ENCODE measurements at regions not wholly inside any gene's neighbourhood (a gene's known extent, or its start where the extent isn't known, plus 50 kb on each side); places are given as distances from the start of the nearest gene placed in this dataset.

DNA sequence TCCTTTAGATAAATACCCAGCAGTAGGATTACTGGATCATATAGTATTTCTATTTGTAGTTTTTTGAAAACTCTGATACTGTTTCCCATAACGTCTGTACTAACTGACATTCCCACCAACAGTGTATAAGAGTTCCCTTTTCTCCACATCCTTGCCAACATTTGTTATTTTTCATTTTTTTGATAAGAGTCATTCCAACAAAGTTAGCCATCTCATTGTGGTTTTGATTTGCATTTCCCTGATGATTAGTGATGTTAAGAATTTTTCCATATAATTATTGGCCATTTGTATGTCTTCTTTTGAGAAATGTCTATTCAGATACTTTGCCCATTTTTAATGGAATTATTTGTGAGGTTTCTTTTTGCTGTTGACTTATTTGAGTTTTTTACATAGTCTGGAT, 486.0 kb downstream of the FLRT2 start:
- no peak for DNase-seq

- DNase-seq: no peak
These were observed 485.6 kb downstream of the FLRT2 start for GRCh38 chr14:86015511-86015910.

DNA sequence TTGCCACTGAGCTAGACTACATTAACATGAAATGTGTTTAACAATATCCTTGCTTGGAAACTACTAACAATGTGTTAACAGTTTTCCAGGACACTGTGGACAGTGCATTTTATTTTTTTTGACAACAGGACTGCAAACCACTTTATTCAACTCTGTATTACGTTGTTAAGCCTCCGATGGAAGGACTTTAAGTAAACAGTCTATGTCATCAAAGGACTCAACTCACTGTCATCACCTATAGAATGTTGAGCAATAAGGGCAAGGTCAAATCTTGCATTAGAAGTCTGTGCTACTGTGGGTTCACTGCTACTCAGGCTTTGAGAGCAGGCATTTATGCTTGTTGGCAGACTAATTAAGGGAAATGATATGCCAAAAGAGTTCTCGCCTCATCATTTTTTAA, 483.7 kb downstream of the FLRT2 start:
- DNase-seq: no peak

GRCh38 chr14:86012461-86012860, 482.5 kb downstream of the FLRT2 start:
- no peak for DNase-seq

DNA sequence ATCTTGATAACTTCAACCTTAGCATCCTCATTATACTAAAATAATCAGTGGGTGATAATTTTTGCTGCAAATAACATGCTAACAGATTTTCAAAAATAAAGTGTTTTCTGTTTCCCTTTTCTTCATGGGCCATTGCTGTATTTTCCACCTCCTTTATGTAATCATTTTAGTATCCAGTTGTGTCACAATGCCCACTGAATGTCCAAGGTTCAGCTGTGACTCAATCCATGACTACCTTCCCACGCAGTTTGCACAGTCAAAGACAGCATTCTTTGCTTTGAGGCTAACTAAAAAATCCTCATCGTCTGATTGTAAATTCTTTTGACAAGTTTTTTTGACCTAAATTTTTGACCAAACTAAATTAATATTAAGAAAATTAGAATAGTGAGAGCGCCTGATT, 474.1 kb downstream of the FLRT2 start:
- DNase-seq: peak; percentile 4

DNA sequence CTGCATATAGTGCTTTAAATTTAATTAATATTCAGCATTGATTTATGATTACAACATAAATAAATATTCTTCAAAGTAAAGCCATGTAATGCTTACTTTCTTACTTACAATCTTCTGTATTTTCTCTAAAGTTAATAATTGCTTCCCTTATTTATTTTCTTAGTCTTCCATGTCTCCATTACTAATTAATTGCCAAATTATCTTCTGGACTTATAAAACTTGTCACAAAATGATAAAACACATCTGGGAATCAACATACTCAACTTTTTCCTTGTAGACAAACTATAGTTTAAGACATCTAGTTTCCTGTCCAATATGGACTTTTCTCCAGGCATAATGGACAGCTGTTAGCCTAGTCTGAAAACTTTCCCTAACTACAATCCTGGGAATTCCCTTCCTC, 466.6 kb downstream of the FLRT2 start:
- no peak for DNase-seq

DNA sequence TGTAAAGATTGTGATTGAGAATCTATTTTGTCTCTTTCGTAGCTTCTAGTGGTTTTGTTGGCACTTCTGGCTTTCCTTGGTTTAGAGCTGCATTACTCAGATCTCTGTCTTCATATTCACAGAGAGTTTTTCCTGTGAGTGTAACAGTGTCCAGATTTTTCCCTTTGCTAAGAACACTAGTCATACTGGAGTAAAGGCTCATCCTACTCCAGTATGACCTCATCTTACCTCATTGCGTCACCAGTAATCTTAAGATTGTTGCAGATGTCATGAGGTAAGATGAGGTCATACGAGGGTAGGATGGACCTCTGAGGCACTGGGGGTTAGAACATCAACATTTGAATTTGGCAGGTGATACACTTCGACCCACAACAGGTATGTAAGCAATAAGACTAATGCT, 461.2 kb downstream of the FLRT2 start:
- DNase-seq: no peak

- no peak for DNase-seq
These were observed 458.0 kb downstream of the FLRT2 start for GRCh38 chr14:85987907-85988306.

GRCh38 chr14:85987292-85987691, 457.3 kb downstream of the FLRT2 start:
- DNase-seq: no peak

DNA sequence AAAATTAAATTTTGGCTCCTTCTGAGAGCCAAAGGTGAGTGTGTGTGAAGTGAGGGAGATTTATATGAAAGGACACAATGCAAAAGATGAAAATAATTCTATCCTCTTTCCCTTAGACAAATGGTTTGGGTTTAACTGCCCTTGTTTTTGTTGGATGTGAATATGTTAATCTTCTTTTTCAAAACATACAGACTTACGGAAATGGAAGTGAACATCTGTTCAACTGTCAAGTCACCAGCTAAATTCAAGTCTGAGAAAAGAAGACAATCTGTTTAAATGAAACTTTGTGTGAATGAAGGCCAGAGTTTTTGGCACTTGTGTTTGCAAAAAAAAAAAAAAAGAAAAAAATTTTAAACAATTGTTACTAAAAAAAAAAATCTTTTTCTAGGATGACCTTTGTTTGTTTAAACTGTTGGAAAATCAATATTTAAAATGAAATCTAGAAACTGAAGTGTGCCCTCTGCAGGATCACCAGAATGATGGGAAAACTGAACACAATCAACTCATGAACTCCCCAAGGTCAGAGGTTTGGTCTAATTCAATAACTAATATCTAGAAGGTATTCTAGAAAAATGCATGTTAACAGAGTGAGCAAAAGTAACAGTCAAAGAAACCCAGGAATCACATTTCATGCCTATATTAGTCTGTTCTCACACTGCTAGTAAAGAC, 448.8 kb downstream of the FLRT2 start:
- DNase-seq: no peak

DNA sequence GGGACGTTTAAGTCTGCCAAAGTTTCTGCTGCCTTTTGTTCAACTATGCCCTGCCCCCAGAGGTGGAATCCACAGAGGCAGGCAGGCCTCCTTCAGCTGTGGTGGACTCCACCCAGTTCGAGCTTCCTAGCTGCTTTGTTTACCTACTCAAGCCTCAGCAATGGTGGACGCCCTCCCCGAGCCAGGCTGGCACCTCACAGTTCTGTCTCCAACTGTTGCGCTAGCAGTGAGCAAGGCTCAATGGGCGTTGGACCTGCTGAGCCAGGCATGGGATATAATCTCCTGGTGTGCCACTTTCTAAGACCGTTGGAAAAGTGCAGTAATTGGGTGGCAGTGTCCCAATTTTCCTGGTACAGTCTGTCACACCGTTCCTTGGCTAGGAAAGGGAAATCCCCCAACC, 444.7 kb downstream of the FLRT2 start:
- DNase-seq: no peak

GRCh38 chr14:85963486-85963885, 433.5 kb downstream of the FLRT2 start:
- DNase-seq: no peak

- no peak for DNase-seq
These were observed 430.8 kb downstream of the FLRT2 start for GRCh38 chr14:85960756-85961155.

- no peak for DNase-seq
These were observed 429.1 kb downstream of the FLRT2 start for GRCh38 chr14:85959063-85959462.

DNA sequence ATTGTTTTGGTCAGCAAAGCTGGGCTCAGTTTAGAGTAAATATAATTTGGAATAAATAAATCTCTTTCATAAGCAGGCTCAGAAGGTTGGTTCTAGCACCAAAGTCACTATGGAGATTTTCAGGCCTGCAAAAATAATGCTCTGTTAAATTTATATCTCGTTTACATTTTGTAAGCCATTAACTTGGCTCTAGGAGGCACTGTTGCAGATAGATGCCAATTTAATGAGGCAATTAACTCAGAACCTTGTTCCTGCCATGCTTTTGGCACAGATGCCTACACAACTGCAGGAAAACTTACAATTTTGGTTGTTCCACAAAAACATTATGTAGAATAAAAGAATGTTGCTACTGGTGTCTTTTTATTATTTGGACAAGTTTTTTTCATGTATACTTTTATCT, 428.1 kb downstream of the FLRT2 start:
- no peak for DNase-seq

GRCh38 chr14:85953265-85953664, 423.3 kb downstream of the FLRT2 start:
- DNase-seq: no peak

GRCh38 chr14:85948153-85948552, 418.2 kb downstream of the FLRT2 start:
- DNase-seq: no peak

DNA sequence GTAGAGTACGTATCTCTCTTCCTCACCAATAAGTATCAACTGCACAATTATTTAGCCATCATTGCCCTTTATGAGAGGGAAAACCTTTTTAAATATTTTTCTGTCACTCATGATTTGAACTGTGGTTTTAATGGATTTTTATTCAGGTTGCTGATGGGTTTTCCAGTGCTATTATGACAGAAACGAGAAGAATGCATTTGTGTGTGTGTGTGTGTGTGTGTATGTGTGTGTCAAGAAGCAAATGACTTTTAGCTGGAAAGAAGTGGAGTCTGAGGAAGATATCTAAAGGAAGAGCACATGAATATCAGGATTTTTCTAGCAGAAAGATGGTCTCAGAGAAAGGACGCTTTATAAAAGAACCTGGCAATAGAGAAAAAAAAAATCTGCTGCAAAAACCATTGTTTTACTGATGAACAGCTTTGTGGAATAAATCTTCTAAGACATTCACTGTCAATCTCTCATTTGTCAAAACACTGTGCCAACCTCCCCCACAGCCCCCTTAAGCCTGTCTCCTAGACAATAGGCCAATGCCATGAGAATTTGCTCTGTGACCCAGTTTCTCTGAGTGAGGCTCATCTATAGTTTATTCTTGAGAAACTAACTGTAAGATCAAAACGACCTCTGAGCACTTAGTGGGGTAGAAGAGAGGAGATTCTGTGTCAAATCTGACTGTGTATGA, 417.7 kb downstream of the FLRT2 start:
- DNase-seq: no peak

DNA sequence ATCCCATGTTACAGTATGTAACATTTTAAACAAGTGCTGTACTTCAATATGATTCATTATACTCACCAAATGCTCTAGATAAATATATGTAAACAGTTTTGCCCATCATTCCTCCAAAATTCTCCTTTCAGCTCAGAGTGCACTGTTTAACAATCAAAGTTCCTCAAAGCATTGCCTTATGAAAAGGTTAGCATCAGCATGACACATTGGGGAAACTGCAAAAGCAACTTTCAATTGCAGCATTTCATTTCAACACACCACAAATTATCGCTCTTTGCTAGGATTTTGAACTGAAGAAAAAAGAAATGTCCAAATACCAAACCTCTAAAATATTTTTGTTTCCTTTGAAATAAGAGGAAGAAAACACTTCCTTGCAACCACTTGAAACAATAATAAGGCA, 413.2 kb downstream of the FLRT2 start:
- DNase-seq: no peak

DNA sequence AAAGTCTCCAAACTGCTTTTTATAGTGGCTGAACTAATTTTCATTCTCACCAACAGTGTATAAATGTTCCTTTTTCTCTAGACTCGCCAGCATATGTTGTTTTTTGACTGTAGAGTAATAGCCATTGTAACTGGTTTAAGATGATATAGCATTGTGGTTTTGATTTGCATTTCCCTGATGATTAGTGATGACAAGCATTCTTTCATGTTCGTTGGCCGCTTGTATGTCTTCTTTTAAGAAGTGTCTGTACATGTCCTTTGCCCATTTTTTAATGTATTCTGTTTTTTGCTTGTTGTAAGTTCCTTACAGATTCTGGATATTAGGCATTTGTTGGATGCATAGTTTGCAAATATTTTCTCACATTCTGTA, 404.9 kb downstream of the FLRT2 start:
- DNase-seq: no peak

DNA sequence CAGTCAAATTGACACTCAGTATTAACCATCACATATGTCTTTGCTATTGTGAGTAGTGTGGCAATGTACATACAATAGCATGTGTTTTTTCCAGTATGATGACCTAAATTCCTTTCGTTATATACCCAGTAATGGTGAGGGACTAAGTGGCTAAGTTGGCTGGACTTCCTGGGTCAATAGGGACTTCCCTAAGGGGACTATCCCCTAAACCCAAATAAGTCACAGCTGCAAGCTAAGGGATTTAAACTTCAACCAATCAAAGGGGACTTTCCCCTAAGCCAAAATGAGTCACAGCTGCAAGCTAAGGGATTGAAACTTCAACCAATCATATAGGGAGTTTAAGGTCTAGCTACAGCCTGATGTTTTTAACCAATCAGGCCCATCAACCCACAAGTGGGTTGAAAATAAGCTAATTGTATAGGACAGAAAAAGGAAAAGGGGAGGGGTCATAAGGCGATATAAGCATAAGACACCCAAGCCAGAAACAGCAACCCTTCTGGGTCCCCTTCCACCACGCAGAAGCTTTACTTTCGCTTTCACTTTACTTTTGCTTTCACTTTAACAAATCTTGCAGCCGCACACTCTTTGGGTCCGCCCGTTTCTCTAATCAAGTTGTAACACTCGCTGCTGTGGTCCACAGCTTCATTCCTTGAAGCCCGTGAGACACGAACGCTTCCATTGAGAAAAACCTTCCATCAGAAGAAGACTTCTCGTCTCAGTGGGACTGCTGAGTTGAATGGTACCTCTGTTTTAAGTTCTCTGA, 404.4 kb downstream of the FLRT2 start:
- peak; percentile 52 for DNase-seq

GRCh38 chr14:85921241-85921640, 391.3 kb downstream of the FLRT2 start:
- DNase-seq: no peak

GRCh38 chr14:85917716-85918115, 387.8 kb downstream of the FLRT2 start:
- DNase-seq: no peak

DNA sequence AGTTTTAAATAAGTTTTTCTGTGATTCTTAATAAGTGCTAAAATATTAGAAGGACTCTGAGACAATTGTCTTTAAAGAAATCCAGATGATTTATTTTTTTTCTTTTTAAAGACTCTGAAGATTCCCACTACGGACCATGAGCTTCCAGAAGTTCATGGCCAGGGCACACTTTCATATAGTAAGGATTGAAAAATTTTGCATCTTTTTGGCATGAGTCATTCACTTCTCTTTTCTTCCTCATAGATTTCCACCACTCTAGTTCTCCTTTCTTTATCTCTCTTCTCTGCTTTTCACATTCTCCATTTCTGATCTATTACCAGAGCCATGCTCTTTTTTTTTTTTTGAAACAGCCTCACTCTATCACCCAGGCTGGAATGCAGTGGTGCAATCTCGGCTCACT, 385.8 kb downstream of the FLRT2 start:
- DNase-seq: no peak

Data from activated CD4-positive, alpha-beta T cell treated with anti-CD3 and anti-CD28 coated beads for 48 hours (primary cell).